HG03139 (cell line): ENCODE measurements at regions not wholly inside any gene's neighbourhood (a gene's known extent, or its start where the extent isn't known, plus 50 kb on each side); places are given as distances from the start of the nearest gene placed in this dataset.

Experiments
- ATAC-seq: cut with Tn5 transposase; IDR thresholded peaks from one replicate; pipeline ENCODE4 v1.9.1; 2021; ENCODE audit not compliant: unreplicated experiment

DNA sequence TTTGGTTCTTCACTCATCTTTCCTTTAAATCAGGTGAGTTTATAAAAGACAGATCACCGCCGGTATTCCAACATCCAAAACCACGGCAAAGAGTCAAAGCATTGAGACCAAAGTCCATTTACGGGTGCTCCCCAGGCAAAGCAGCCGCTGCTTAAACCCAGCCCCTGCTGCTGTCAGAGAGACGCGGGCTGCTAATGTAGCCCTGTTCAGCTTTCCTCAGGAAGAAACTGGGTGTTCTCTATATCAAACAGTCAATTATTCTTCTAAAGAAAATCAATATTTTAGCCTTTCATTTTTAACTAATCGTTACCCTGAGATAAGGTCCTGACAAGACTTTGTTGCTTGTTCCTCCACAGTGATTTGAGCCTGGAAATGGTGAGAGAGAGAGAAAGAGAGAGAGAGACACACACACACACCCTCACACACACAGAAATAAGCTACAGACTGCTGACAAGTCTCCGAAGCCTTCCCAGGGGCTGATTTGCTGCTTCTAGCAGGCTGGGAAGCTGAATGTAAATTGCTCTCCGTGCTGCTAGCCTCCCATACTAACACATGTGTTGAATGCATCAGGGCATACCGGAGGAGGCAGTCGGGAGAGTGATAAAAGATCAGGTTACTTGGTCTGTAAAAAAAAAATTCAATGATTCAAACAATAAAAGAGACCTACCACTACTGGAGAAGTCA is 183.0 kb upstream of the ANK3 start:
- ATAC-seq, result no peak

DNA sequence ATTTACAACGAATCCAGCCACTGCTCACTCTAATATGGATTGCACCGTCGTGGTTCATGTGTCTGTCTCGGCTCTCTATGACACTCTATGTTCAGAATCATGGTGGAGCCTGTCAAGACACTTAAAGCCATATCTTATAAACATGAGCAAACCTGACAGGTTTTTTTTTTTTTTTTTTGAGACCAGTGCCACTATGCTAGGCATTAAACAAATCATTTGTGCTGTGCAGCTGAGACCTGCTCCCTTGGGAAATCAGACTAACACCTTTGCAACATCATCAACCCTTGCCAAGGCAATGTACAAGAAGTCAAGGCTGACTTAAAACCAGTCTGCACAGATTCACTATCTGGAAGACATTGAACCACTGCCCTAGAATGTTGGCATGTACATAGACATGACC is 181.2 kb upstream of the ANK3 start:
- ATAC-seq, result no peak

DNA sequence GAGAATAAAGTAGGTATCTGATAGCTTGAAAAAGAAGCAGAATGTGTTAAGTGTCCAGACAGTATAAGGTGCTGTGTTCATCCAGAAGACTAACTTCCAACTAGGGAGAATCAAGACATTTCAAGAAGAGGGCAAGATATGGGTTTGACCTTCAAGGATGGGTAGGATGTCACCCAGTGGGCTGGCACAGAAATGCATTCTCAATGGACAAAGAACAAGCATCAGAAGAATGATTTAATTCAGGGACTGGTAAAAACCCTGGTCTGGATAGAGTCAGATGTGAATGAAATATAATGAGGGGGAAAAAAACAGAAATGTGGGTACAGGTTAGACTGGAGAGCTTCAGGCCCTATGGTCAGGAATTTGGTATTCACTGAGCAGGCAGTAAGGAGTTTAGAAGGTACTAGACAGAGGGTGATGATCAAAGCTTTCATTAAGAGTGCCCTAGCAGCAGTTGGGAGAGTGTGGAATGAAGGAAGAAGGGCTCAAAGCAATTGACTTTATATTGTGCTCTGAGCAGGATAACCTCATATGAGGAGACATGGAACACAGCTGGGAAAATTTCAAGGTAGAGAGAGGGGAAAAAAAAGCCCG is 180.7 kb upstream of the ANK3 start:
- no peak for ATAC-seq

DNA sequence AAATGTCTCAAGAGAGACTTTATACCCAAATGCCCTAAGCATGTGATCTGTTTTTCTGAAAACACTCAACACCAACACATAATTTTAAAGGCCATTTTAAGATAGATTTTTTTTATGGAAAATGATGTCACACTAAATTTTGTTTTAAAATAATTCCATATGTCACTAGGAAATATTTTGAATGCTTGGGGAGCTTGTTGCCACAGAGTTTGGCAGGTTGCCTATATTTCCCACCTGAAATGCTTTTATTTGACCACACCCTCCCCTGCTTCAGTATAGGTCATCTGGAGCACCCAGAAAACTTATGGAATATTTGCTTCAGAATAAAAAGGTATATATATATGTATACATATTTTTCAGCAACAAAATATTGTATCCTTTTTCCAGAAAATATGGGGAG is 180.0 kb upstream of the ANK3 start:
- no peak for ATAC-seq

DNA sequence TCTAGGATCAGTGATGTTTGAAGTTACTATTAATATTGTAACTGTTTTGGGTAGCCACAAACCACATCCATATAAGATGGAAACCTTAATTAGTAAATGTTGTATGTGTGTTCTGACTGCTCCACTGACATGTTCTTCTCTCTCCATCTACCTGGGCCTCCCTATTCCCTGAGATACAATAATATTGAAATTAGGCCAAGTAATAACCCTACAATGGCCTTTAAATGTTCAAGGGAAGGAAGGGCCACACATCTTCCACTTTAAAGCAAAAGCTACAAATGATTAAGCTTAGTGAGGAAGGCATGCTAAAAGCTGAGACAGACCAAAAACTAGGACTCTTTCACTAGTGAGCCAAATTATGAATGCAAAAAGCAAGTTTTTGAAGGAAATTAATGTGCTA is 176.4 kb upstream of the ANK3 start:
- ATAC-seq, result no peak

DNA sequence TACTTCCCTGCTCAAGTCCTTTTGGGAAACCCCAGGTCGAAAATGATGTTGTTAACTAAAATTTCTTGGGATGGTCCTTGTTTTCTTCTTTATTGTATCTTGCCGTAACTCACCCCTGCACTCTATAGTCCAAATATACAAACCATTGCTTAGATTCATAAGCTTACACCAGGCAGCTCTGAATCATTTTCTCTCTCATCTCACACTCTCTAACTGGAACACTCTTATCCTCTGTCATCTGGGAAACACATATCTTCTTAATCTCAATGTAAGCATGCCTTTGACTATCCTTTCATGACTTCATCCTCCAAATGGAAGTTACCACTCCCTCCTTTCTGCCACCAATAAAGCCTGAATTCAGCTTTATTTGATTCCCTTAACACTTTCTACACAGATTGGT is 175.8 kb upstream of the ANK3 start:
- ATAC-seq, result no peak

DNA sequence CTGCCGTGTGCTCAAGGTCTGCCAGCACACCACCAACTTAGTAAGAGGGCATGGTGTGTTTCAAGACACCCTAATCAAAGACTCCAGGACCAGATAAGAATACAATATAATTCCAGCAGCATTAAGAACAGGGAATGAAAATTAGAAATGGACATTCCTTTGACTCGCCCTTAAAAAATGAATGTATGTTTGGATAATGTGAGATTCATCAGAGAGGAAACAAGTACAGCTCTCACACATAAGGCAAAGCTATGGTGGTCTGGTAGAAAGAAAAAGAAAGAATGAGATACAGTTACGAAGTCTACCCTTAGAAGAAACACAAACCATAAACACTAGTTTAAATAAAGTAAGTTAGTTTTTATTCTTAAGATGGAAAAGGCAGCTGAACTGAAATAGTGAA is 174.8 kb upstream of the ANK3 start:
- no peak for ATAC-seq

DNA sequence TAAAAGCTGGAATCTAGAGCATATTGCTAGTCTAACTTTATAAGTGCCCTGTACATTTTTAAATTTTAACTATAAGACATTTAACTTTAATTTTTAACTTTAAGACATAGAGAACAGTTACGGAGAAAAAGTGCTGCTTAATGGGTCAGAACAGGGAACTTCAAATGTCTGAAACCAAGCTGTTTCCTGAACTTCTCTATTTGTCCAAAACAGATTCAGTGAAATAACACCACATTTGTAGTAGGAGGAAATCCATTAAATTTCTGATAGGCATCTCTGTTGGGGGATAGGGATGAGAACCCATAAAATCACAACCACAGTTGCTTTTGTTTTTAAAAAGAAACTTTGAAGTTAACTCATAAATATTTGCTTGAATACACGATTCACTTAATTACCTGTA is 170.8 kb upstream of the ANK3 start:
- no peak for ATAC-seq

DNA sequence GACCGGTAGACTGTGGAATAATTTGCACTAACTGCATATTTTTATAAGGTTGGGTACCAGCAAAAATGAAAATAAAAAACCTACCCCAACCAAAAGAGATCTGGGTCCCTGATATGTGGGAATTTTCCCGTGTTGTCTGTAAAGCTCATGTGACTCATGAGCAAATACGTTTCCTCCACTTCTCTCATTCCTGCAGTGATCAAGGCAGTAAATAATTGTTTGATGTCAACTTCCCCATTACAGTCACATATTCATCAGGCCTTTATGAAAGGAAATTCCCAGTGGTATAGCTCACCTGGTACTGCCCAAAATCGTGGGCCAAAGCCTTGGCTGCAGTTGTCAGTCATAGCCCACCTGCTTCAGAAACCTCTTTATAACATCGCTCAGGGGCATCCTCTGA is 166.0 kb upstream of the ANK3 start:
- no peak for ATAC-seq

DNA sequence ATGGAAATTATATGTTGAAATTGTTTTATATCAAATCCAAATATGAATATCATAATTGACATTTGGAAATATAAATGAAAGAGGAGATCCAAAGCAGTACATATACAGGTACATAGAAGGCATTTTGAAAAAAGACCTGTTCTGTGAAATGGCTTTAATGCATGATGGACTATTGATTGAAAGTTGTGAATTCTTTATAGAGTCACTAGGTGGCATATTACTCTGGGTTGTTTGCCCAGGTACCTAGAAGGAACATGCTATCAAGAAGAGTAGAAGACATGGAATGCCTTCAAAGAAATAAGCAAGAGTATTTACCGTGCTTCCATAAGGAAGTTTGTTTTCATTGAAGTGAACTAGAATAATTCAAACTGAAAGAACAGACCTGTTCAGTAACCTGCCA is 160.0 kb upstream of the ANK3 start:
- ATAC-seq, result no peak

DNA sequence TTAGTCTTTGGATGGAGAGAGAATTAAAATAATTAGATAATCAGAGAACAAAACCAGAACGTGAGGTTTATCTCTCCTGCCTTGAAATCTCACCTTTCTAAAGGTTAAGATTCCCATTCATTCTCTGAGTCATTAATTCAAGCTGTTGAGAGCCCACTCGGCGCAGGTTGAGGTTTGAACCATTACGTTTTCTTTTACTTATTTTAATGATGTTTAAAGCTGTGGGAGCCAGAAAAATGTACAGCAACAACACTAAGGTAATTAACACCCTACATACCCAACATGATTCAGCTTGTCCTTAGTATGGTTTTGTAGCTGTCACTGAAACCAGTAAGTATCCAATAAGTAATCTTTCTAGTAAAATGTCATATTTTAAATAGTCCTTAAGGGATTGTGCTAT is 153.0 kb upstream of the ANK3 start:
- no peak for ATAC-seq

DNA sequence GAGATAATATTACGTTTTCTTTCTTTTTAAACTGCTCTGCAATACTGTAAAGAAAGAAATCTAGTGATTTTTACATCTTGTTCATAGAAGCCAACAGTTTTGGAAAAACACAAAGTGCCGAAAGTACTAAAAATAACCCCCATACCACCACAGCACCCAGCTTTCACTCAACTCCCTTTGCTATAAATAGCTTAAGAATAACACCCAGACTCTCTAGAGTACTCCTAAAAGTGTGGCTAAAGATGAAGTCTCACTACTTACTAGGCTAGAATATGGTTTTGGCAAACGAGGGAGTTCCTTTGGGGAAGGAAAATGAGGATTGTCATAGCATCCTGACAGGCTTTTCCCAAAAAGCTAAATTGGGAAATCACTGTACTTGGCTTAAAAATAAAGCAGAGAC is 151.8 kb upstream of the ANK3 start:
- no peak for ATAC-seq

DNA sequence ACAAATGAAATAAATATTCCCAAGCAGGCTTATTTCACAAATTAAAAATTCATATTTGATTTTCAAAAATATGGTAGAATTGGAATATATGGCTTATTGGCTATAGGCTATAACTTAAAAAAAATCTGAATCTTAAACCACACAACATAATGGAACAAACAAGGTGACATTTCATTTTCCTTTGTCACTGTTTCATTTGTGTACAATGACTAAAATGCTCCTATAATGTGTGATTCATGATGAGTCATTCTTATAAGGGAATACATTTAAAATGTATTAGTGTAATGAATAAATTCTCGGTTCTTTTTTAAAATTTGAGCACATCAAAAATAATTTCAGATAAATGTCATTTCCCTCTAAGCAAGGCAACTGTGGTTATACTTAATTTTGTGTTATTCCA is 148.0 kb upstream of the ANK3 start:
- ATAC-seq, result no peak

DNA sequence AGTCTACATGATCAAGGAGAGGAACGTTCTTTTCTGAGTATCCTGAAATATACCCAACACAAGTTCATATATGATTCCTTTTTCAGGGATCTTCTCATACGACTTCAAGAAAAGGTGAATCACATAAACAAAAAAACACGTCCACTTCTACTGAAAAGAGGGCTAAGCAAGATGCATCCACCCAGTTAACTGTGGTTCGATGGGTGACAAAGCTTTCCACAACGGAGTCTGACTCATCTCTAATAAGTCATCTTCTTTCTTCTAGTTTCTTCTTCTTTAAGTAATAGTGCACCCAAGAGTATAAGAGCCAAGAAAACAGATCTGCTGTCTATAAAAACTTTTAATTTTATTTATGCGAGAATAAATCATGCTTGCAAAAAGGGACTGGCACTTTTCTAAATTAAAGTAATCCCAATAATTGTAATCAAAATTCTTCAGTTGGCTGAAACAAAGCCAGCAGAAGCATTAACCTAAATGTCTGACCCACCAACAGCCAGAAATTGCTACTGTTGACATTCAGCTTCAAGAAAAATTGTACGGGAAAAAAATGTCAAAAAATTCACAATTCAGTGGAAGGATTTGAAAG is 146.9 kb upstream of the ANK3 start:
- no peak for ATAC-seq

DNA sequence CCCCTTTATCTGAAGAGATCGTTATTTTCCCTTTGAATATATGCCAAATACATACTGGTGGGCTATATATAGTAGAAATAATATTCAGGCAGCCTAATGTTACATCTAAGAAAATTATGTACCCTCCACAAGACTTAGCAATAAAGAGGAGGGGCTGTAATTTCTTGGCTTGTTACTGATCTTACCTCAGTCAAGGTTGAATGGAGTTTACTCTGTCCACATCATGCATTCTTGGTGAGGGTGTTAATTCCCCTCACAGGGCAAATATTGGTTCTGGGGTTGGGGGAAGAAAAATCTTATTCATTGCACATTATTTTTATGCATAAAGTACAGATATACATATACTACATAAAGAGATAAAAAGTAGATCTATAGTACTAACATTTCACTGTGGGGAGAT is 145.8 kb upstream of the ANK3 start:
- ATAC-seq, result no peak

DNA sequence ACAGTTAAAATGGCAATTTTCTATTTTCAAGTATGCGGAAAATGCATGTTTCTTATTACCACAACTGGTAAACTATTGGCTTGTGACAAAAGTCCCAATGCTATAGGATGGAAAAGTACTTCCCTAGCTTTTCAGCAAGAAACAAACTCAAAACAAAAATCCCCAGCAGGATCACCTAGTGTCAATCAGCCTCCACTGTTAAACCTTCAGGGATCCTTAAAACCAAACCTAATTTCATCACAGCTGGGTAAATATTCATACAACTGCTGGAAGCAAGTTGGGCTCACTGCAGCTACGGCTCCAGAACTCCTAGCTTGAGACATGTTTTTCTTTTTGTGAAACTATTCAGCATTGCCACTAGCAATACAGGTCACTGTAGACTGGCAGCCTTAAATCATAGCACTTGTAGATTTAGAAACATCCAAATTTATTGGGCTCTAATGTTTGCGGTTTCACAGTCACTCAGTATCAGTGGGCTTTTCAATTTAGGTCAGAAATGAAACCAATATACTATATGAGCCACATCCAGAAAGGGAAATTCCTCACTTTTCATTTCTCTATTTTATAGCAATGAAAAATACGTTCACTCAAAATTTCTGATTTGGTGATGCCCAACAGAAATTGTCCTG is 145.2 kb upstream of the ANK3 start:
- ATAC-seq, result no peak

DNA sequence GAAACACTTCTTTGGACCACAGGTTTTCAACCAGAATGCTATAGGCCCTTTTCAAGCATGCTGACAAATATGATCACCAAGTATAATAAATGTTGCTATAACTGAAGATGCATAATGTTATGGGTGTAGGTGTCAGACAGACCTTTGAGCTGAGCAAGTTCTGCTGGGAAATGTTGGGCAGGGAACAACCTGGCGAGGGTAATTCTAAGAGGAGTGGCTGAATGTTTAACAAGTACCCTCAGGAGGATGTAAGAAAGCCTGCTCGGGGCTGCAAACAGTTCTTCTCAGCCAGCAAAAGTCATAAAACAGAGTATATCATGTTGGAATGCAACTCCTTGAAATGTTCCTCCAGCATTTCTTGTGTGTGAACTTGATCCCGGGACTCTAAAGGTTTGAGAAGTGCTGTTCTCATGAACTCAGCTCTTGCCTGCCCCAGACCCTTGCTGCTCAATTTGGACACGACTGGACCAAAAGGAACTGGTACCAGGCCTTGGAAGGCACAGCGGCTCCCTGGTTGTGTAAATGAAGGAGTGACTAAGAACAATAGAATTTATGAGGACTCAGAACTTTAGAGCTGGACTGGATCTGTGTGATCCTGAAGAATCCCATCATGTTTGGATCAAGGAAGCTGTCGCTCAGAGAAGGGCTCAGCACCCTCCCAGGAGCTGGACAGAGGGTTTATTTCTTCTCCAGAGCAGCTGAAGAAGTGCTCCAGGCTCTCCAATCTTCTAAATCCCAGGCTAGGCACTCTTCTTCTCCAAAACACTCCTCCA is 143.2 kb upstream of the ANK3 start:
- no peak for ATAC-seq

DNA sequence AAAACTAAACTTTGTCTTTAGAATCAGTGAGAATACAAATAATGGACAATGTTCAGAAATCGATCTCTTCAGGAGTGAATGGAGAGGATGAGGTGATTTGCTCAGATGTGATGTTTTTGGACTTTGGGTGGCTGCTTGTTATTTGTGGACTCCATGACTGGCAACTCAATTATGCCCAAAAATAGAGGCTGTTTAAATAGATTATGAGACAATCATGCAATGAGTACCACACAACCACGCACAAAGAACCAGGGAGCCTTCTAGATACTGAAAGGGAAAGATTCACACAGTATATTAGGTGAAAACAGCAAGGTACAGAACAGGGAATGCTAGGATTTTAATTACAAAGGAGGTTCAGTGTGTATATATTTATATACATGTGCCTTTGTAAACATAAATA is 141.3 kb upstream of the ANK3 start:
- no peak for ATAC-seq

DNA sequence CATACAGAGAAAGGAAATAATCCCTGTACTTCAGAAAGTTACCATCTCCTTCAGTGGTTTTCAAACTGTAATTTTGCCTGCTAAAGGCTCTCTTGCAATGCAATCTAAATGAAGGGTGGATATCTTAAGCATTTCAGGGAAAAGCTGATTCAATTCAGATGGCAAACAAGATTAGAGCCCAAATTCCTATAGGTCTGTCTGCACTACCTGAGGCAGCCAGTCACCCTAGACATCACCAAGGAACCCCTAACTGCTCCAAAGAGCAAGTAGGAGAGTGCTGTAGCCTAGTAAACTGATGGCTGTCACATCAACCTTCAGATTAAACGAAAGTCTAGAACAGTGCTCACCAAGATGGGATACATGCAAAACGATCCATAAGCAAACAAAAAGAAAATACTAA is 138.0 kb upstream of the ANK3 start:
- no peak for ATAC-seq

DNA sequence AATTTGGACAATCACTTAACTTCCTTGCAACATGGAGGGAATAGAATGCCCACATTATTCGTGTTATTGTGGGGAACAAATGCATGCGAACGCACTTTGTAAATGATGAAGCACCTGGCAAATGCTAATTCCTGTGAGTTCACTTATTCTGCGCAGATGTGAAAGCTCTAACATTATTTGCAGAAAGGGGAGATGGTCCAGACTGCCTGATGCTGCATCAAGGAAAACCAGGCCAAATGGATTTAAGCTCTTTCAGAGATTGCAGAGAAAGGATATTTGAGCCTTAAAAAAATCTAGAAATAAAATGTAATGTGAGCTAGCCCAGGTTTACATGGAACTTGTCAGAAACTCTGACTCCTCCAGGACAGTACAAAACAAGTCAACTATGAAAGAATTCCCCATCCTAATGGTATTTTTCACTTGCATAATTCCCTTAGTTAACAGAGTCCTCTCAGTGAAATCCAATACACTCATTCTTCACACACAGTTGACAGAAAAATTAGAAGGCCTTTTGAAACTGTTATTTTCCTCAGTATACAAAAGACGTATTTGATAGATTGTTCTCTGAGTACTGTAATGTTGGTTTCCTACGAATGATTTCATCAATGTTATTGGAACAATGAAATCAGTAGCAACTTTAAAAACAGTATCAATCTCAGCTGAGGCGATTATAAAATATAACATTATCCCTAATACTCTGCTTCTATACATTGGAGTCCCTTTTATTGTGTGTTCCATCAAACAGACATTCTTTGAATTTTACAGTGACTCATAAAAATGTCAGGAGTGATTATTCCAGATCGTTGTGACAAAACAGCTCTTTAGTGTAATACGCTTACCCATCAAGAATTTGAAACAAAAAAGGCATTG is 136.3 kb upstream of the ANK3 start:
- no peak for ATAC-seq

DNA sequence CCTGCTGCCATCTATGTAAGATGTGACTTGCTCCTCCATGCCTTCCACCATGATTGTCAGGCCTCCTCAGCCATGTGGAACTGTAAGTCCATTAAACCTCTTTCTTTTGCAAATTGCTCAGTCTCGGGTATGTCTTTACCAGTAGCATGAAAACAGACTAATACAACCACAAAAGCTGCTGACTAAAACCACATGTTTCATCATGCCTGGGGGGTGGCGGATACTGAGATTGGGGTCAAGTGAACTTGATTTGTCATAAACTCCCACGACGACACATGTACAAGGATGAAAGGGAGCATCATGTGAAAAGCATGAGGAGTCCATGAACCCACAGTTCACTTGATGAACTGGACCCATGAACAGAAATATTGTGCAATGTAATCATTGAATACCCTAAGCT is 134.9 kb upstream of the ANK3 start:
- ATAC-seq, result no peak
